ENCODE measurements at regions not wholly inside any gene's neighbourhood (a gene's known extent, or its start where the extent isn't known, plus 50 kb on each side); places are given as distances from the start of the nearest gene placed in this dataset.

GRCh38 chr19:29385191-29385795 lies 140.5 kb upstream of the VSTM2B start:
- TF ChIP-seq EZH2 (IDR thresholded peaks at IDR 0.05; ENCODE audit: borderline replicate concordance, low read depth, low read length, poor library complexity, severe bottlenecking) (no peak), CTCF (conservative IDR thresholded peaks at IDR 0.05; ENCODE audit: low read depth, low read length) (no peak)
- H3K27me3 ChIP-seq (replicated peaks; ENCODE audit: insufficient read depth, low read depth, low read length, poor library complexity), result no peaks in the 10 kb centered on the region
- DNase-seq (ENCODE audit: low spot score), result no peak
- no peaks in the 10 kb centered on the region for H3K4me1 ChIP-seq (ENCODE audit: insufficient read depth, low read length, poor library complexity, severe bottlenecking)
- BruUV-seq (replicated peaks), result no TSS peak
- intact Hi-C loops (cut with micrococcal nuclease; ENCODE audit: unreplicated experiment), result no loop called here
- no peak overlapping the region for H3K4me3 ChIP-seq (ENCODE audit: low read depth, low read length, poor library complexity, severe bottlenecking)
- H3K27ac ChIP-seq (ENCODE audit: low read depth, low read length, poor library complexity, severe bottlenecking), result no peak overlapping the region
- peaks cover 4% of the 10 kb centered on the region for H3K9me3 ChIP-seq (ENCODE audit: low read depth, low read length, poor library complexity, severe bottlenecking)
- ChIA-PET CTCF (no interaction called here), POLR2A (ENCODE audit: low non-redundant PET) (no interaction called here)
- H3K36me3 ChIP-seq (ENCODE audit: insufficient read depth, low read length, poor library complexity, severe bottlenecking), result no peaks in the 10 kb centered on the region

- ChIA-PET POLR2A (ENCODE audit: low non-redundant PET) (no interaction called here), CTCF (no interaction called here)
- no peak overlapping the region for H3K27ac ChIP-seq (ENCODE audit: low read depth, low read length, poor library complexity, severe bottlenecking)
- no peaks in the 10 kb centered on the region for H3K27me3 ChIP-seq (replicated peaks; ENCODE audit: insufficient read depth, low read depth, low read length, poor library complexity)
- H3K4me1 ChIP-seq (ENCODE audit: insufficient read depth, low read length, poor library complexity, severe bottlenecking), result no peaks in the 10 kb centered on the region
- TF ChIP-seq CTCF (conservative IDR thresholded peaks at IDR 0.05; ENCODE audit: low read depth, low read length) (no peak), EZH2 (IDR thresholded peaks at IDR 0.05; ENCODE audit: borderline replicate concordance, low read depth, low read length, poor library complexity, severe bottlenecking) (no peak)
- peaks cover 10% of the 10 kb centered on the region for H3K9me3 ChIP-seq (ENCODE audit: low read depth, low read length, poor library complexity, severe bottlenecking)
- no peak overlapping the region for H3K4me3 ChIP-seq (ENCODE audit: low read depth, low read length, poor library complexity, severe bottlenecking)
- DNase-seq (ENCODE audit: low spot score), result no peak
- no TSS peak for BruUV-seq (replicated peaks)
- intact Hi-C loops (cut with micrococcal nuclease; ENCODE audit: unreplicated experiment), result no loop called here
- no peaks in the 10 kb centered on the region for H3K36me3 ChIP-seq (ENCODE audit: insufficient read depth, low read length, poor library complexity, severe bottlenecking)
Measured at GRCh38 chr19:29386970-29387369, 138.8 kb upstream of the VSTM2B start.

GRCh38 chr19:29387586-29387985 lies 138.2 kb upstream of the VSTM2B start:
- CTCF ChIA-PET, result no interaction called here
- intact Hi-C loops (cut with micrococcal nuclease; ENCODE audit: unreplicated experiment), result no loop called here

More at GRCh38 chr19:29387586-29387985, 138.2 kb upstream of the VSTM2B start:
- Histone ChIP-seq H3K36me3 (ENCODE audit: insufficient read depth, low read length, poor library complexity, severe bottlenecking) (no peaks in the 10 kb centered on the region), H3K9me3 (ENCODE audit: low read depth, low read length, poor library complexity, severe bottlenecking) (peaks cover 10% of the 10 kb centered on the region), H3K4me3 (ENCODE audit: low read depth, low read length, poor library complexity, severe bottlenecking) (no peak overlapping the region), H3K27me3 (replicated peaks; ENCODE audit: insufficient read depth, low read depth, low read length, poor library complexity) (no peaks in the 10 kb centered on the region), H3K27ac (ENCODE audit: low read depth, low read length, poor library complexity, severe bottlenecking) (no peak overlapping the region), H3K4me1 (ENCODE audit: insufficient read depth, low read length, poor library complexity, severe bottlenecking) (no peaks in the 10 kb centered on the region)
- POLR2A ChIA-PET (ENCODE audit: low non-redundant PET), result no interaction called here
- TF ChIP-seq CTCF (conservative IDR thresholded peaks at IDR 0.05; ENCODE audit: low read depth, low read length) (no peak), EZH2 (IDR thresholded peaks at IDR 0.05; ENCODE audit: borderline replicate concordance, low read depth, low read length, poor library complexity, severe bottlenecking) (no peak)
- BruUV-seq (replicated peaks), result no TSS peak
- no peak for DNase-seq (ENCODE audit: low spot score)

Measured in A673 (cell line).